Adrenal gland (tissue), 9 donors: ENCODE measurements at regions not wholly inside any gene's neighbourhood (a gene's known extent, or its start where the extent isn't known, plus 50 kb on each side); places are given as distances from the start of the nearest gene placed in this dataset.

Source experiments
- DNase-seq, 7 donors: peaks; one replicate each; pipeline ENCODE4 v3.0.0-alpha.2; 2019 to 2020
- H3K27ac ChIP-seq, 5 donors: fragments of 200-600 bp; sonication (generic) in 4 of 5; 1 replicate in 3 of 5; 2 replicates in 2 of 5; pipeline versions ENCODE4 v1.5.1 to v1.8.0; 2016 to 2020; ENCODE audit warnings: mild to moderate bottlenecking in 1 of 5
- H3K27me3 ChIP-seq: fragments of 200-600 bp; 2 replicates; pipeline ENCODE4 v1.8.0; 2021
- H3K36me3 ChIP-seq, 2 donors: fragments of 200-600 bp; replicated peaks in 1 of 2; 1 replicate in 1 of 2; 2 replicates in 1 of 2; pipeline versions ENCODE4 v1.5.1 to v1.8.0; 2018 to 2022
- H3K4me1 ChIP-seq, 2 donors: fragments of 200-600 bp; replicated peaks in 1 of 2; 1 replicate in 1 of 2; 2 replicates in 1 of 2; pipeline versions ENCODE4 v1.5.1 to v1.8.0; 2018 to 2021
- H3K4me3 ChIP-seq, 4 donors: fragments of 200-600 bp; sonication (generic) in 3 of 4; one replicate each; pipeline ENCODE4 v1.5.1; 2016 to 2018
- H3K9me3 ChIP-seq, 3 donors: fragments of 200-600 bp; sonication (generic) in 1 of 3; replicated peaks in 1 of 3; 1 replicate in 2 of 3; 2 replicates in 1 of 3; pipeline versions ENCODE4 v1.5.1 to v1.8.0; 2016 to 2021
- CTCF ChIP-seq, 6 experiments: fragments of 450-650 bp in 4 of 6; fragments of 200-600 bp in 2 of 6; sonication (generic) in 1 of 6; IDR thresholded peaks; 1 replicate in 5 of 6; 2 replicates in 1 of 6; pipeline versions ENCODE4 v1.5.1 to v1.8.0; 2016 to 2021; ENCODE audit warnings: antibody characterized with exemption in 6 of 6, mild to moderate bottlenecking in 2 of 6, moderate library complexity in 1 of 6
- POLR2A ChIP-seq, 2 donors: fragments of 450-650 bp; IDR thresholded peaks; one replicate each; pipeline ENCODE4 v1.6.1; 2017; ENCODE audit warnings: antibody characterized with exemption in 2 of 2, mild to moderate bottlenecking in 2 of 2, moderate library complexity in 1 of 2
- WGBS, 4 donors: extraction: QIAGEN DNeasy Blood & Tissue Kit in 2 of 4; methylation state at CpG; one replicate each; pipeline versions ENCODE4 v1.1.5 to v1.1.7; 2013 to 2017; 5-methylcytosine and 5-hydroxymethylcytosine counted together
- intact Hi-C, 2 donors: fragments of 100-400 bp; cut with DNase I; formaldehyde crosslinking; loops; one replicate each; pipeline versions ENCODE4 v1.14.1 to v1.15.0; 2022 to 2023
- donor health status: healthy with polysubstance abuse.
- donor health status: Bipolar disorder and iron deficiency.
- donor health status: DM: yes; HTN: yes; CAD: no.
- donor health status: DM: no; HTN: no; CAD: no.
- donor health status: DM: no; HTN: no; CAD: no.

DNA sequence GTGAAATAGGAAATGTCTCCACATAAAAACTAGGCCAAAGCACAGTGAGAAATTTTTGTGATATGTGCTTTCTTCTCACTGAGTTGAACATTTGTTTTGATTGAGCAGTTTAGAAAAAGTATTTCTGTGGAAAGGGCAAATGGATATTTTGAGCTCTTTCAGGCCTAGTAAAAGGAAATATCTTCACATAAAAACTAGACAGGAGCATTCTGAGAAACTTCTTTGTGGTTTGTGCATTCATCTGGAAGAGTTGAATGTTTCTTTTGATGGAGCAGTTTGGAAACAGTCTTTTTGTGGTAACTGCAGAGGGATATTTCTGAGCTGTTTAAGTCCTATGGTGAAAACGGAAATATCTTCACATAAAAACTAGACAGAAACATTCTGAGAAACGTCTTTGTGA lies 582.7 kb upstream of the ALG10B start:
- Histone ChIP-seq H3K9me3 (no peaks in the 10 kb centered on the region), H3K27me3 (no peaks in the 10 kb centered on the region), H3K4me1 (no peaks in the 10 kb centered on the region), H3K4me3 (no peak overlapping the region), H3K36me3 (no peaks in the 10 kb centered on the region), H3K27ac (no peak overlapping the region)
- intact Hi-C loops = no loop called here
- 20 to 46% (median 31%) methylated on average over 2 of the region's 2 CpGs for WGBS, 4 donors
- no peak for DNase-seq
- TF ChIP-seq POLR2A (IDR thresholded peaks at IDR 0.05) (no peak), CTCF (IDR thresholded peaks at IDR 0.05) (no peak)
